HG03045 (cell line): ENCODE measurements at regions not wholly inside any gene's neighbourhood (a gene's known extent, or its start where the extent isn't known, plus 50 kb on each side); places are given as distances from the start of the nearest gene placed in this dataset.

ENCODE experiments used
- ATAC-seq: cut with Tn5 transposase; IDR thresholded peaks from one replicate; pipeline ENCODE4 v1.9.1; 2021; ENCODE audit warnings: mild to moderate bottlenecking, moderate library complexity; ENCODE audit not compliant: unreplicated experiment

DNA sequence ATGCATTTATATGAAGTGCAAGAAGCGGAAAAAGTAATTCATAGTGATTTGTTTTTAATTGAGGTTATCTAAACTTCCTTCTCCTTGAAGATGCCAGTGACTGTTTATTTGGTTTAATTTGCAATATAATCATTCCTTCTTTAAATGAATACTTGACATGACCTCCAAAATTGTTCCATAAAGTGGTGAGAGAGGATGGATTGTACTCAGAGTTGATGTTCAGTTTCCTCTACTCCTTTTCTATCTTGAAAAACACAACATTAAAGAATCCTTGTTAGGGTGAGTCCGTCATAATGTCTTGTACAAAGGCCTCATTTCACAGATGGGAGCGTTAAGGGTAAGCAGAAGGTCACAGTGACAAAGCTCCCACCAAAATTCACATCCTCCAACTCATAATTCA, 756.1 kb upstream of the KLHL29 start:
- ATAC-seq = no peak

- ATAC-seq = no peak
Measured at GRCh38 chr2:22634167-22634566, 750.8 kb upstream of the KLHL29 start.

DNA sequence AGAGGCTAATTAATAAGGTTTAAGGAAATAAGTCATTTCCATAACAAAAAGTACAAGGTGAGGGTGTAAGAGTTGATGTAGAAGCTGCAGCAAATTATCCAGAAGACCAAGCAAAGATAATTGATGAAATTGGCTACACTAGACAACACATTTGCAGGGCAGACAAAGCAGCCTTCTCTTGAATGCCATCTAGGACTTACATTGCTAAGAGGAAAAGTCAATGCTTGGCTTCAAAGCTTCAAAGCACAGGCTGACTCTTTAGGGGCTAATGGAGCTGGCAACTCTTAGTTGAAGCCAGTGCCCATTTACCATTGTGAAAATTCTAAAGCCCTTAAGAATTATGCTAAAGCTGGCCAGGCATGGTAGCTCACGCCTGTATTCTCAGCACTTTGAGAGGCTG, 728.6 kb upstream of the KLHL29 start:
- ATAC-seq = no peak

DNA sequence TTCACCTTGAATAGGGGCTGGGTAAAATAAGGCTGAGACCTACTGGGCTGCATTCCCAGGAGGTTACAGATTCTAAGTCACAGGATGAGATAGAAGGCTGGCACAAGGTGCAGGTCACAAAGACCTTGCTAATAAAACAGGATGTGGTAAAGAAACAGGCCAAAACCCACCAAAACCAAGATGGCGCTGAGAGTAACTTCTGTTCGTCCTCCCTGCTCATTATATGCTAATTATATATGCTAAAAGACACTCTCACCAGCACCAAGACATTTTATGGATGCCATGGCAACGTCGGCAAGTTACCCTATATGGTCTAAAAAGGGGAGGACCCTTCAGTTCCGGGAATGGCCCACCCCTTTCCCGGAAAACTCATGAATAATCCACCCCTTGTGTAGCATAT, 711.5 kb upstream of the KLHL29 start:
- no peak for ATAC-seq

GRCh38 chr2:22683914-22684313, 701.1 kb upstream of the KLHL29 start:
- ATAC-seq = no peak

DNA sequence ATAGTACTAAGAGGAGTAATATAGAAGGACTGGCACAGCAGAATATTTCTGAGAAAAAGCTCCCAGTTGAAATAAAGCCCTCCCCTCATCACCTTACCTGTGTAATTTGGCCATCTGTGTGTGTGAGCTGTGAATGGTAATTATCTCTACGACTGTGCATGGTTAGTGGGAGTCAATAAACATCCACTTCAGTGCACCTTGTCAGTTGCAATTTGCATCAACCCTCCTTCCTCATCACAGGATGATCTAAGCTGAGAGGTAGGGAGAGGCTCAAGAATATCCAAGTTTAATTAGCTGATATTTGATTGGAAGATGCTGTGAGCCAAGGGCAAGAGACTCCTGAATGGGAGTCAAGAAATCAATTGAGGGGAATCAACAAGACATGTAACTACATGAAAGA, 694.9 kb upstream of the KLHL29 start:
- ATAC-seq = no peak

DNA sequence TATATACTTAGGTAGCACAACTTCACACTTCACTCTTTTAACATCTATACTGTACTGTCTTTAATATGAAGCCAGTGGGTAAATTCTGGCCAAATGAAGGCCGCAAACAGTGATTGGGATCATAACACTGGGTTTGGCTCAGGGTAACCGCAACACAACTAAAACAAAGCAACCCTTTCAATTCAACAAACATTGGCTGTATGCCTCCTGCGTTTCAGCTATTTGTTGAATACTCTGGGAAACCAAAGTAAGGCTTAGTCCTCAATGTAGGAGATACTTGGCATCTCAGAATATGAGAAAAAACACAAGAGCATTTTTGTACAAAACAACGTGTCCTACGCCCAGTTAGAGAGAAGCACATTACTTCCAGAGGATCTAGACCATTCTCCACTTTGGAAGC, 693.3 kb upstream of the KLHL29 start:
- ATAC-seq = no peak

DNA sequence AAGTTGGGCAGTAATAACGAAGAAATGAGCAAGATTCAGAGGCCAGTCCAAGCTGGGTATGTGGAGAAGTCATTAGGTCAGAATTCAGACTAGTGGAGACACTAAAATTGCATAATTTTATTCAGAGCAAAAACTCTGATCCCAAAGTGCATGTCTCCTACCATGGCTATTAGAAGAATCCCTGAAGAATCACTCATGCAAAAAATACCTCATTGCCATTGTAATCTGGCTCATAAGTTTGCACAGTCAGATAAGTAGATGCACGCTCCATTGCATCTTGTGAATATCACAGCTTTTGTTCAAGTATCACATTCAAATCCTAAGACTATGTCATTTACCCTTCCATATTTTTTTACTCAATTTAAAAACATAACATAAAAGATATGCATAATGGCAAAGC, 692.2 kb upstream of the KLHL29 start:
- ATAC-seq = no peak

GRCh38 chr2:22694300-22694699, 690.7 kb upstream of the KLHL29 start:
- ATAC-seq = no peak

DNA sequence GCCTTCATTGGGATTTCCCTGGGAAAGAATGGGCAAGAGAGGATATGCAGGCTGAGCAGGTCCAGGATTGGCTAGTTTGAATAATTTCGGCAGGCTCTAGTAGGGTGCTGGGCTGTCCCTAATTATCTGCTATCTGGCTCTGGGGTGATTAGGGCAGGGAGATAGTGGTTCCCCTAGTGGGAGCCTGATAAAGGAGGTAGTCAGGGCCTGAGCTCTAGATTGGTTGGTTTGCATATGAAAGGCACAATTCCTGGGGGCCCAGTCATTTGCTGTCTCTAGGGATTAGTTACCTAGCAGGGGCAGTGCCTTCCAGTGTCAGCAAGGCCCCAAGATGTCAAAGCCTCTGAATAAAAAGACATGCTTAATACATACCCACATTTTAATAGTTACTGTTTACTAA, 690.1 kb upstream of the KLHL29 start:
- no peak for ATAC-seq

DNA sequence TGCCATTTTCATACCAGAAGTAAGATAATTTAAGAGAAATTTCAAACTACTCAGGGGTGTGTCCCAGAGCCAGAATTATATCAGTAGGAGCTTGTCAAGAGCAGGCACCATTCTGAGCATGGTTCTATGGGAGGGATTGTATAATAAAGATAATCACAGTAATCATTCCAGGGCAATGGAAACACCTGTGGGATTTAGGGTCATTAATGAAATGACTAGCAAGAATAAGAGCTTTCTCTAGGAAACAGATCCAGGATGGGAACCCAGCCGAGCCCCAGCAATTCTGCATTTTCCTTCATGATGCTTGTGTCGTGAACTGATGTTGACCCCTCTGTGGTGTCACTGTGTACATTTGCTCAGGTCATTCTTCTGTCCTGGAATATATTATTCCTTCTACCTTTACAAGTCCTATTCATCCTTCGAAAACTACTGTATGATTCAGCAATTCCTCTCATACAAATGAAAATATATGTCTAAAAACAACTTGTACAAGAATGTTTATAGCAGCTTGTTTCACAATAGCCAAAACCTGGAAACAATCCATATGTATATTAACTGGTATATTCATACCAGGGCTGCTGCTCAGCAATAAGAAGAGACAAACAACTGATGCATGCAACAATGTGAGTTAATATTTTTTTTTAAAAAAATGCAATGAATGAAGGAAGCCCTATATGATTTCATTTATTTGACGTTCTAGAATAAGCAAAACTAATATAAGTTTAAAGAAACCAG, 687.8 kb upstream of the KLHL29 start:
- ATAC-seq = no peak

DNA sequence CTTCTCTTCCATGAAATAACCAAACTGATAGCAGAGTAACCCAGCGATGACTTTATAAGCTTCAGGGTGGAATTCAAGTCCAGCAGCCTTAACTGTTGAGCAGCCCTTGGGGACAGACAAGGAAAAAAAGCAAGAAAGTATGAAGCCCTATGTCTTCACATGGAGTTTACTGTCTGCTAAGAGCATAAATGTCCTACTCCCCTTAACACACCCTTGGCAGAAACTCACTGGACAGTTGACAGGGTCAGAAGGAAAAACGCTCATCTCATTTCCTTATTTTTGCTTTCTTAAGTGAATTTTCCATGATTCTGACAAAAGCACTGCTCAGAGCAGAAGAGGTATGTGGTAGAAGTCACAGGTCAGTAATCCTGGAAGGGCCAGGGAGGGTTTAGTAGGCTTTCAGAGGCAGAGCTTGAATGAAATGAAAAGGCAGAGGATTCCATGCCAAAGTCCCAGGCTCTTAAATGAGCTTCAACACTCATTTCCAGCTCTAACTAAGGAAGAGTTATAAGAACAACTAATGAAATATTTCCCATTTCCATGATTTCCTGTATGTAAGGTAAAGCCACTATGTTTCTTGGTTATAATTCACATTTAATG, 683.3 kb upstream of the KLHL29 start:
- no peak for ATAC-seq

GRCh38 chr2:22703286-22703920, 681.6 kb upstream of the KLHL29 start:
- no peak for ATAC-seq

DNA sequence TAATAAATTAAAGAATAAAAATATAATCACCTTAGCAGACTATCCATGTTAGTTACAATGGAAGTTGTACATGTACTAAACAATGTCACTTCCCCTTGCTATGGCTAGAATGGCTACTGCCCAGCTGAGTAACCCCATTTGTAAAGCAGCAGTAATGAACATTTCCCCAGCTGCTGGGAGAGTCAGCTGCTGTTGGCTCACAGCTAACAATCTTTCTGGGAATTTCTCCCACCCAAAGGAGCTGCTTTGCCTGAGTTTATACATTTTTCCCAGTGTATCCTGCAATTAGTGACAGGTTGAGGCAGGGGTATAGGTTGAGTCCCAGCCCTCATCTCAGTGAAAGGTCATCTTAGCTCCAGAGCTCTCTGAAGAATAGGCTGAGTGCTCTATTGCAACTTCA, 665.6 kb upstream of the KLHL29 start:
- ATAC-seq = no peak

DNA sequence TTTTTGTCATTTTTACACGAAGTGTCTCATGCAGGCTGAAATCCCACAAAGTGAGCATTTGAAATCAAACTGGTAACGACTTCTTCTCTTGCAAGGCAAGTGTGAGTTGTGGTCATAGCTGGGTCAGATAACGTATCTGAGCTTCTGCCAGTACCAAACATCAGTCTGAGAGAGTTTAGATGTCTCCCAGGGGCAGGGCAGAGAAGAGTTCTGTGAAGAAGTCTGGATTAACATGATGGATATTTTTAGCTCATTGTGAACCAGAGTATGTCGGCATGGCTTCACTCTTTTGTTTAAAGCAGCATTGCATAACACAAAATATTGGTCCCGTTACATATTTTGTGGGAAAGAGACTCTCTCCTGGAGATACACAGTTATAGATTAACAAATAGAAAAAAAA, 655.5 kb upstream of the KLHL29 start:
- no peak for ATAC-seq

- no peak for ATAC-seq
Measured at GRCh38 chr2:22734373-22735045, 650.5 kb upstream of the KLHL29 start.

GRCh38 chr2:22737144-22737543, 647.8 kb upstream of the KLHL29 start:
- ATAC-seq = no peak

GRCh38 chr2:22741216-22741615, 643.8 kb upstream of the KLHL29 start:
- ATAC-seq = no peak

- no peak for ATAC-seq
Measured at GRCh38 chr2:22748909-22749308, 636.1 kb upstream of the KLHL29 start.

- no peak for ATAC-seq
Measured at GRCh38 chr2:22753476-22753875, 631.5 kb upstream of the KLHL29 start.

GRCh38 chr2:22756276-22757043, 628.5 kb upstream of the KLHL29 start:
- ATAC-seq = no peak
